ENCODE measurements at regions not wholly inside any gene's neighbourhood (a gene's known extent, or its start where the extent isn't known, plus 50 kb on each side); places are given as distances from the start of the nearest gene placed in this dataset.

DNA sequence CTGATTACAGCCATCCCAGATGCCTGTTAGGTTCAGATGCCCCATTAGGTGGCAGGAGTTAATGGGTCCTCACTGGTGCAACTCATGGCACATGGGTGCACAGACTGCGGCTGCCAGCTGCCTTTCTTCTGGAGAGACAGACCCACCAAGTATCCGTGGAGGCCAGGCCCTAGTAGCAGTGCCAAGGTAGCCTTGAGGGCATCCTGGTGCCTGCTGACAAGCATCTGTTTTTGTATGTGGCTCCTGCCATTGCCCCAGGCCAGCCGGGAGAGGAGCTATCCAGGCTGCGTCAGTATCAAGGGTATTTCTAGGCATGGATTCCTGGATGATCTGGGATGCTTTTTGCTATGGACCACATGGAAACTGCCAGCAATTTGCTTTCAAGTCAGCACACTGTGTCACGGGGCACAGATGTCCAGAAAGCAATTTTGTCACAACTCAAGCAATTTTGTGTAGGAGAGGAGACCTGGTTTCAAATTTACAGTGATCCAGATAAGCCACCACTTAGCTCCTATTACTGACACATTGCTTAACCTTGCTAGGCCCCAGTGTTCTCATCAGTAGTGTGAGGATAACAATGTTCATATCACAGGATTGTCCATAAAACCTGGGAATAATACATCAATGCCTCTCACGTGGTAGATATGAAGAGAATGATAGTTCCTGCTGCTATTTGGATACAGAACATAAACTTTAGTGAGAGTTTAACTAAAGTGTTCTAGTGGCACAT, 815.1 kb upstream of the RAB6C start:
- DNase-seq (ENCODE audit: low read depth) = no peak

GRCh38 chr2:129165006-129165405, 814.5 kb upstream of the RAB6C start:
- no peak for DNase-seq (ENCODE audit: low read depth)

GRCh38 chr2:129167456-129167855, 812.0 kb upstream of the RAB6C start:
- DNase-seq (ENCODE audit: low read depth) = no peak

- DNase-seq (ENCODE audit: low read depth) = no peak
Observed at GRCh38 chr2:129170570-129170969, 808.9 kb upstream of the RAB6C start.

GRCh38 chr2:129174143-129174542, 805.3 kb upstream of the RAB6C start:
- DNase-seq (ENCODE audit: low read depth) = no peak

GRCh38 chr2:129175051-129175450, 804.4 kb upstream of the RAB6C start:
- no peak for DNase-seq (ENCODE audit: low read depth)

DNA sequence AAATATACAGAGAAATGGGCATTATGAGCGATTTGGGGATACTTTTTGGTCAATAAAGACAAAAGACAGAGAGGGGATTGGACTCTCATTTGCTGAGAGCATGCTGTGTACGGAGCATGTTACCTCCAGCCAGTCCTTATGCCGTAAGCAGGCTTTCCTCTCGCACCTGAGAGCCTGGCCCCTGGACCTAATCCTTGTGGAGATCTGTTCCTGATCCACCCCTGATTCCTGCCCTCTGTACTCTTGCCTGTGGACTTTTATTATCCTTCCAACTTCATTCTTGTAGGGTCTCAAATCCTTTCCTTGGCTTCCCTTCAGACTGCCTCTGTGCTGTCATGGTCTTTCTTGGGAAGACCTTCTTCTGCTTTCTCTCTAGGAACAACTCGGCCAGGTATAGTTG, 803.1 kb upstream of the RAB6C start:
- DNase-seq (ENCODE audit: low read depth) = no peak

DNA sequence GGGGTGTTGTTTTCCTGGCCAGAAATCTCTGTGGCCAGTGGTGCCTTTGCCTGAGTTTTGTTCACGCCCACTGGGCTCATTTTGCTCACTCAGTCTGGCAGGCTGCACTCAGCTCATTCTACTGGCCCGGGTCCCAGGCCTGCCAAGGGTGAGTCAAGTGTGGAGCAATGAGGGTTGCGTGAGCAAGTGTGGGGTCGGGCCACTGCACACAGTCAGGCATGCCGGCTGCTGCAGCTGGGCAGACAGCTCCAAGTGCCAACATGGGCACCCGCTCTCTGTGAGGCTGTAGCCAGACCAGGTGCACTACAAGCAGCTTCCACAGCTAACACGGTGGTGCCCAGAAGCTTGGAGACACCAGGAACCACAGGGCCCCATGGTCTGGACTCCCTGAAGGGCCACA, 801.1 kb upstream of the RAB6C start:
- no peak for DNase-seq (ENCODE audit: low read depth)

DNA sequence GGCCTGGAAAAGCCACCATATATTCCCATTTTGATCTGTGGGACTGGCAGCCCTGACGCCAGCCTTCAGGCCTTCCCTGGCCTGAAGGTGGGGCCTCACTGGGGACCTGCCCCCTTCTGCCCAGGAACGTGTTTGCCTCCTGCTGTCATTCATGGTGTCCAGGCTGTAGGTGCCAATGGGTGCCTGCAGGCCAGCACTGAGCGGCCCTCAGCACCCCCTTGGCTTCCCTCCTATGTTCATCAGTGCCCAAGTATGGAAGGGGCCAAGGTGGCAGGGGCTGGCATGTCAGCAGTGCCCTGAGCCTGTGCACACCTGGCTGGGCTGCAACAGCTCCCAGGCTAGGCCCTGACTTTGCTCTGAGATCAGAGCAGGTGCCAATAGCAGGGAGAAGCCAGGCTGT, 800.3 kb upstream of the RAB6C start:
- DNase-seq (ENCODE audit: low read depth) = no peak

DNA sequence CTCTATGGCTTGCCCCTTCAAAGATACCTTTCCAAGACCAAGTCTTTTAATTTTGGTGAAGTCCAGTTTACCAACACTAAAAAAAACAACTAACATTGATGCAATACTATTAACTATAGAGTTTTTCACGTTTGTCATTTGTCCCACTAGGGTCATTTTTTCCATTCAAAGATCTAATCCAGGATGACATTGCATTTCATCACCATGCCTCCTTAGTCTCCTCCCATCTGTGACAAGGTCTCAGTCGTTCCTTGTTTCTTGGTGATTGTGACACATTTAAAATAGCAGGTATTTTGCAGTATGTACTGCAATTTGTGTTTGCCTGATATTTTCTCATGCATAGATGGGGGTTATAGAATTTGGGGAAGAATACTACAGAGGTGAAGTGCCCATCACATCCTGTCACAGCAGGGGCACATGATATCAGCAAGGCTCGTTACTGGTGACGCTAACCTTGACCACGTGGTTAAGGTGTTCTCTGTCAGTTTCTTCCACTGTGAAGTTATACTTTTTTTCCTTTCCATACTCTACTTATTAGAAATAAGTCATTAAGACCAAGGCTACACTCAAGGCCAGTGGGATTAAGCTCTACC, 799.2 kb upstream of the RAB6C start:
- no peak for DNase-seq (ENCODE audit: low read depth)

DNA sequence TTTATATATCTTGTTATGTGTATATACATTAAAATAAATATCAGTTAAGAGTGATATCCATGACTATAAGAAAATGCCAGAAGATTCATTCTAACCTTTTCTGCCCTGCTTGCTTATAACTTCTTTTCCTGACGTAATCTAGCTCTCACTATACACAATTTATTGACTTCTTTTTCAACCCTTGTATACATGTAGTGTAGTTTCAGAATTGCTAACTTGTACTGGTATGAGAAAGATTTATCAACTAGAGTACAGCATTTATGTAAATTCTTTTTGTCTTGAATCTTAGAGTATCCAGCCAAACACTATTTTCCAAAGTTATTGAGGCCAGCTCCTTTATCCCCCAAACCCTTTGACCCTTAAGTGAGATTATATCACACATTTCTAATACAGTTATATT, 798.0 kb upstream of the RAB6C start:
- no peak for DNase-seq (ENCODE audit: low read depth)

DNA sequence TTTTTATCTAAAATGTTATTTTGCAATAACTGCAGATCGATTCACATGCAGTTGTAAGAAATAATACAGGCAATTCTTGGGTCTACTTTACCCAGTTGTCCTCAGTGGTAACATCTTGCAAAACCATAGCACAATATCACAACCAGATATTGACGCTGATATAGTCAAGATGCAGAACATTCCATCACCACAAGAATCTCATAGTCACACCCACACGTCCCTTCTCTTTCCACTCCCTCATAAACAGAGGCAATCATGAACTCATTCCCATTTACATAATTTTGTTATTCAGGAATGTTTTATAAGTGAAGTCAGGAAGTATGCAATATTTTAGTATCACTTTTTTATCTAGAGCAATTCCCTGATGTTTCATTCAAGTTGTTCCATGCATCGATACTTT, 797.5 kb upstream of the RAB6C start:
- DNase-seq (ENCODE audit: low read depth) = no peak

- DNase-seq (ENCODE audit: low read depth) = no peak
Observed at GRCh38 chr2:129187343-129187742, 792.1 kb upstream of the RAB6C start.

GRCh38 chr2:129188451-129188850, 791.0 kb upstream of the RAB6C start:
- no peak for DNase-seq (ENCODE audit: low read depth)

GRCh38 chr2:129189617-129190319, 789.7 kb upstream of the RAB6C start:
- no peak for DNase-seq (ENCODE audit: low read depth)

GRCh38 chr2:129190494-129190893, 789.0 kb upstream of the RAB6C start:
- no peak for DNase-seq (ENCODE audit: low read depth)

DNA sequence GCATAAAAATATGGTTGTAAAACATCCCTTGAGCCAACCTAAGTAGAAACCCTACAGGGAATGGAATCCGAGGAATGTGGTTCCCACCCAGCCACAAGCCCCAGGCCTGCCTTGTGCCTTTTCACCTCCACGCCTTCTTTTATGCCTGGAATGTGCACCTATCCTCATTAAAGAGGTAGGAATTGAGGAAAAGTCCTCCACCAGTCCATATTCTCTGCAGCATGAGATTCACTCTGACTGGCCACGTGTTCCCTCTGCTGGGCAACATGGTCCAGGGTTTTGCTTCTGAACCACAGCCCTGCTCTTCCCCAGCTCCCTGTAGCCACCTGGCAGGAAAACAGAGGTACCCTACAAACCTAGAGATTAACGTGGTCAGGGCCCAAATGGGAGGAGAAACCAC, 787.9 kb upstream of the RAB6C start:
- no peak for DNase-seq (ENCODE audit: low read depth)

GRCh38 chr2:129192117-129192516, 787.3 kb upstream of the RAB6C start:
- DNase-seq (ENCODE audit: low read depth) = no peak

- DNase-seq (ENCODE audit: low read depth) = no peak
Observed at GRCh38 chr2:129192841-129193253, 786.6 kb upstream of the RAB6C start.

- DNase-seq (ENCODE audit: low read depth) = no peak
Observed at GRCh38 chr2:129193961-129194360, 785.5 kb upstream of the RAB6C start.

GRCh38 chr2:129199501-129199900, 780.0 kb upstream of the RAB6C start:
- DNase-seq (ENCODE audit: low read depth) = no peak

GRCh38 chr2:129201696-129202095, 777.8 kb upstream of the RAB6C start:
- DNase-seq (ENCODE audit: low read depth) = no peak

GRCh38 chr2:129203331-129203730, 776.1 kb upstream of the RAB6C start:
- no peak for DNase-seq (ENCODE audit: low read depth)
